Suprapubic skin (tissue), 4 donors: ENCODE measurements at regions not wholly inside any gene's neighbourhood (a gene's known extent, or its start where the extent isn't known, plus 50 kb on each side); places are given as distances from the start of the nearest gene placed in this dataset.

Source experiments
- EP300 ChIP-seq: sonication (generic); formaldehyde crosslinking; IDR thresholded peaks from one replicate; pipeline ENCODE4 v1.6.1; 2017; ENCODE audit warnings: antibody characterized with exemption
- POLR2A ChIP-seq, 2 donors: fragments of 450-650 bp; IDR thresholded peaks; one replicate each; pipeline ENCODE4 v1.6.1; 2017; ENCODE audit warnings: antibody characterized with exemption in 2 of 2, mild to moderate bottlenecking in 2 of 2, moderate library complexity in 2 of 2
- POLR2AphosphoS5 ChIP-seq, 3 donors: sonication (generic); formaldehyde crosslinking; IDR thresholded peaks; one replicate each; pipeline ENCODE4 v1.6.1; 2017; ENCODE audit warnings: antibody characterized with exemption in 3 of 3
- TF ChIP-seq, protein P1 (sequence below), 2 donors: fragments of 200-600 bp in 1 of 2; fragments of 450-650 bp in 1 of 2; sonication (generic) in 1 of 2; IDR thresholded peaks; one replicate each; pipeline ENCODE4 v1.5.1; 2016 to 2019; ENCODE audit warnings: antibody characterized with exemption in 2 of 2, mild to moderate bottlenecking in 1 of 2, moderate library complexity in 1 of 2

DNA sequence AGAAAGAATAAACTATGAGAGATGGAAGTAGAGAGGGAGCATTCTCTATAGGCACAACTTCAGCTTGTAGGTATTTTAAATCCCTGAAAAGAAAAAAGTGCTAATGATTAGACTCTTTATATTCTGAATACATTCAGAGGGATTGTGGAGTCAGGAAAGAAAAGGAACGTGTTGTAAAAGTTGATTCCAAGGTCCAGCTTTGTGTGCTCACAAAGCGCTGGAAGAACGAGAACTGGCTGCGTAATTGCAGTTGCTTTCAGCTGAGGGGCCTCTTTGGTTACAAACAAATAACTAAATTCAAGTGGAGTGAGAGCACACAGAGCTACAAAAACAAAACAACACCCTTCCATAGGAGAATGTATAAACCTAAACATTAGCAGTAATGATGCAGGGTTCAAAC, 1040.4 kb upstream of the WWC1 start:
- TF ChIP-seq, protein P1, sequence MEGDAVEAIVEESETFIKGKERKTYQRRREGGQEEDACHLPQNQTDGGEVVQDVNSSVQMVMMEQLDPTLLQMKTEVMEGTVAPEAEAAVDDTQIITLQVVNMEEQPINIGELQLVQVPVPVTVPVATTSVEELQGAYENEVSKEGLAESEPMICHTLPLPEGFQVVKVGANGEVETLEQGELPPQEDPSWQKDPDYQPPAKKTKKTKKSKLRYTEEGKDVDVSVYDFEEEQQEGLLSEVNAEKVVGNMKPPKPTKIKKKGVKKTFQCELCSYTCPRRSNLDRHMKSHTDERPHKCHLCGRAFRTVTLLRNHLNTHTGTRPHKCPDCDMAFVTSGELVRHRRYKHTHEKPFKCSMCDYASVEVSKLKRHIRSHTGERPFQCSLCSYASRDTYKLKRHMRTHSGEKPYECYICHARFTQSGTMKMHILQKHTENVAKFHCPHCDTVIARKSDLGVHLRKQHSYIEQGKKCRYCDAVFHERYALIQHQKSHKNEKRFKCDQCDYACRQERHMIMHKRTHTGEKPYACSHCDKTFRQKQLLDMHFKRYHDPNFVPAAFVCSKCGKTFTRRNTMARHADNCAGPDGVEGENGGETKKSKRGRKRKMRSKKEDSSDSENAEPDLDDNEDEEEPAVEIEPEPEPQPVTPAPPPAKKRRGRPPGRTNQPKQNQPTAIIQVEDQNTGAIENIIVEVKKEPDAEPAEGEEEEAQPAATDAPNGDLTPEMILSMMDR (IDR thresholded peaks at IDR 0.05): no peak
- TF ChIP-seq POLR2AphosphoS5 (IDR thresholded peaks at IDR 0.05) (no peak), EP300 (no peak), POLR2A (IDR thresholded peaks at IDR 0.05) (no peak)
